ENCODE measurements at regions not wholly inside any gene's neighbourhood (a gene's known extent, or its start where the extent isn't known, plus 50 kb on each side); places are given as distances from the start of the nearest gene placed in this dataset.

DNA sequence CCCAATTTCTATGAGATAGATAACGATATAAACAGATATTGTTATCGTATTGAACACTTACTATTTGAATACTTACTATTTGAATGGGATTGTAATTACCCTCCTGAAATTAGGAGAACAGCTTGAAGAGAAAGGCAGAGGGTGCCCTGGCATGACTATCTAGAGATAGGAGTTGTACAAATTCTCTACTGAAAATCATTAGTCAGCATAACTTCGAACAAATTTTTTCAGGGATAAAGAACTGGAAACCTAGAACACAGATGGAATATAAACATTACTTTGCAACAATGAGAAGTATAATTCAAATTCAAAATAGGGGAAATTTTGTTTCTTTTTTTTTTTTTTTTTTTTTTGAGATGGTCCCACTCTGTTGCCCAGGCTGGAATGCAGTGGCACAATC is 1096.8 kb downstream of the C4orf33 start:
- Histone ChIP-seq H3K4me3 (no peak overlapping the region), H3K4me1 (no peaks in the 10 kb centered on the region), H3K27me3 (no peaks in the 10 kb centered on the region), H3K9me3 (no peaks in the 10 kb centered on the region), H3K27ac (replicated peaks in 1 of 4) (no peak overlapping the region), H3K36me3 (no peaks in the 10 kb centered on the region)
- intact Hi-C loops (cut with DNase I) = no loop called here
- WGBS = 85% methylated on average over 3 of the region's 3 CpGs
- TF ChIP-seq EP300 (IDR thresholded peaks at IDR 0.05) (no peak), POLR2AphosphoS5 (IDR thresholded peaks at IDR 0.05) (no peak), POLR2A (IDR thresholded peaks at IDR 0.05; ENCODE audit: low read depth) (no peak)
- TF ChIP-seq, protein P1, sequence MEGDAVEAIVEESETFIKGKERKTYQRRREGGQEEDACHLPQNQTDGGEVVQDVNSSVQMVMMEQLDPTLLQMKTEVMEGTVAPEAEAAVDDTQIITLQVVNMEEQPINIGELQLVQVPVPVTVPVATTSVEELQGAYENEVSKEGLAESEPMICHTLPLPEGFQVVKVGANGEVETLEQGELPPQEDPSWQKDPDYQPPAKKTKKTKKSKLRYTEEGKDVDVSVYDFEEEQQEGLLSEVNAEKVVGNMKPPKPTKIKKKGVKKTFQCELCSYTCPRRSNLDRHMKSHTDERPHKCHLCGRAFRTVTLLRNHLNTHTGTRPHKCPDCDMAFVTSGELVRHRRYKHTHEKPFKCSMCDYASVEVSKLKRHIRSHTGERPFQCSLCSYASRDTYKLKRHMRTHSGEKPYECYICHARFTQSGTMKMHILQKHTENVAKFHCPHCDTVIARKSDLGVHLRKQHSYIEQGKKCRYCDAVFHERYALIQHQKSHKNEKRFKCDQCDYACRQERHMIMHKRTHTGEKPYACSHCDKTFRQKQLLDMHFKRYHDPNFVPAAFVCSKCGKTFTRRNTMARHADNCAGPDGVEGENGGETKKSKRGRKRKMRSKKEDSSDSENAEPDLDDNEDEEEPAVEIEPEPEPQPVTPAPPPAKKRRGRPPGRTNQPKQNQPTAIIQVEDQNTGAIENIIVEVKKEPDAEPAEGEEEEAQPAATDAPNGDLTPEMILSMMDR (IDR thresholded peaks at IDR 0.05) = no peak
- DNase-seq (ENCODE audit: extremely low spot score) = no peak

DNA sequence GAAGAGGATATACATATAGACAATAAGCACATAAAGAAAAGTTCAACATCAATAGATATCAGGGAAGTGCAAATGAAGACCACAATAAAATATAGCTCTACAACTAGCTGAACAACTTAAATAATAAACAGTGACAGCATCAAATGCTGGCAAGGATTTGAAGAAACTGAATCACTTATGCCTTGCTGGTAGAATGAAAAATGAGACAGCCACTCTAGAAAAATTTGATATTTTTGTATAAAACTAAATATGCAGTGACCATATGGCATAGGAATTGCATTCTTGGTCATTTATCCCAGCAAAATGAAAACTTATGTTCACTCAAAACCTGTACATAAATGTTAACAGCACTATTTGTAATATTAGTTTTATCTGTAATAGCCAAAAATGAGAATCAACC is 1102.0 kb downstream of the C4orf33 start:
- no peaks in the 10 kb centered on the region for H3K36me3 ChIP-seq
- no peak overlapping the region for H3K4me3 ChIP-seq
- no peaks in the 10 kb centered on the region for H3K27me3 ChIP-seq
- intact Hi-C loops (cut with DNase I) = no loop called here
- TF ChIP-seq, protein P1 (IDR thresholded peaks at IDR 0.05) = no peak
- TF ChIP-seq EP300 (IDR thresholded peaks at IDR 0.05) (no peak), POLR2AphosphoS5 (IDR thresholded peaks at IDR 0.05) (no peak), POLR2A (IDR thresholded peaks at IDR 0.05; ENCODE audit: low read depth) (no peak)
- no peak for DNase-seq (ENCODE audit: extremely low spot score)
- H3K9me3 ChIP-seq = peaks cover 0 to 17% (median 13%) of the 10 kb centered on the region in 4 donors
- H3K27ac ChIP-seq (replicated peaks in 1 of 4) = no peak overlapping the region
- H3K4me1 ChIP-seq = no peaks in the 10 kb centered on the region

DNA sequence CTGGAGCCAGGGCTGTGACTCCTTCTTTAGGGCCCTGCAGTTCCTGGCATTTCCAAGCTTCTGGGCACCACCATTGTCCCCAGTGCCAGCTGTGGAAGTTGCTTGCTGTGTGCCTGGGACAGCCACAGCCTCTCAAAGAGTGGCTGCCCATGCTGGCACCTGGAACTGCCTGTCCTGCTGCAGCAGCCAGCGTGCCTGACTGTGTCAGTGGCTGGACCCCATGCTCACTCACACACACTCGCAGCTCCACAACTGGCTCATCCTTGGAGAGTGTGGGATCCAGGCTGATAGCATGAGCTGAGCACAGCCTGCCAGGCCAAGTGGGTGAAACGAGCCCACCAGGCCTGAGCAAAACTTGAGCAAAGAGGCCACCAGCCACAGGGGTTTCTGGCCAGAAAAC is 1107.6 kb downstream of the C4orf33 start:
- peaks cover 0 to 24% (median 18%) of the 10 kb centered on the region in 4 donors for H3K9me3 ChIP-seq
- DNase-seq (ENCODE audit: extremely low spot score) = no peak
- H3K27me3 ChIP-seq = no peaks in the 10 kb centered on the region
- TF ChIP-seq POLR2AphosphoS5 (IDR thresholded peaks at IDR 0.05) = no peak
- no peak for TF ChIP-seq EP300 (IDR thresholded peaks at IDR 0.05)
- TF ChIP-seq, protein P1 (IDR thresholded peaks at IDR 0.05) = no peak
- no peak for TF ChIP-seq POLR2A (IDR thresholded peaks at IDR 0.05; ENCODE audit: low read depth)
- H3K4me1 ChIP-seq = no peaks in the 10 kb centered on the region
- 33% methylated on average over 1 of the region's 3 CpGs for WGBS
- no peak overlapping the region for H3K27ac ChIP-seq (replicated peaks in 1 of 4)
- no peak overlapping the region for H3K4me3 ChIP-seq
- no peaks in the 10 kb centered on the region for H3K36me3 ChIP-seq
- intact Hi-C loops (cut with DNase I) = no loop called here

DNA sequence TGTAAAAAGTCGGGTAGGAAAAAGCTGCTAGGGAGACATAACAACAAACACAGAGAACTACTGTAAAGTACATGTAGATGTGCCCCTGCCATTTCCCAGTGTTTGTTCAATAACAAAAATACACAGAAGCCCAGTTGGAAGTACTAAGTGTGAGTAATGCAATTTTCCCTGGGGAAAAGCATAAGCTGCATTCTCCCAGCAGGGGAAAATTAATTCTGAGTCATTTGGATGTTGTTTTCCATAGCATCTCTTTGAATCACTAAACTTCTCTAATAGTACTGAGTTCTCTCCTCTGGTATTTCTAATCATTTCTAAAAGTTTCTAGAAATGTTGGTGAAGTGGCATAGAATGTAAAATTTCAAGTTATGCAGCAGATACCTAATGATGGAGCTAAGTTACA is 1114.9 kb downstream of the C4orf33 start:
- WGBS = 27% methylated on average over 1 of the region's 1 CpG

DNA sequence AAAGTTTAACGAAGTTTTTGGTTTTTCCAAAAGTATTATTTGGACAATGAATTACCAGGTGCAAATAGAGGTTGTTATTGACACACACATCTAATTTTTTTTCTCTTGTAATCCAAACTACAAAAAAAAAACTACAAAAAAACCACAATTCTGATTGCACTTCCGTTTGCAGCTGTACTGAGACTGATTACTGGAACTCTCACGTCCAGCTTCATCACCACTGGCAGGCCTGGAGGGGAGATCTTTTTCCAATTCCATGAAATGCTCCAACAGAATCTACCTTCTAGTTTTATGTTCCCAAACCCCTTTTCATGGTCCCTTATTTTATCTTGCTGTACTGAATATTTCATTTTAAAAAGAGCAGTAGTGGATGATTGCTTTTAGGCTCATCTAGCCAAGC is 1118.3 kb downstream of the C4orf33 start:
- H3K27me3 ChIP-seq = no peaks in the 10 kb centered on the region
- no peak for TF ChIP-seq POLR2AphosphoS5 (IDR thresholded peaks at IDR 0.05)
- no peak for TF ChIP-seq POLR2A (IDR thresholded peaks at IDR 0.05; ENCODE audit: low read depth)
- TF ChIP-seq EP300 (IDR thresholded peaks at IDR 0.05) = no peak
- TF ChIP-seq, protein P1 (IDR thresholded peaks at IDR 0.05) = no peak
- intact Hi-C loops (cut with DNase I) = no loop called here
- no peak for DNase-seq (ENCODE audit: extremely low spot score)
- H3K4me3 ChIP-seq = no peak overlapping the region
- no peaks in the 10 kb centered on the region for H3K36me3 ChIP-seq
- no peaks in the 10 kb centered on the region for H3K9me3 ChIP-seq
- H3K27ac ChIP-seq (replicated peaks in 1 of 4) = no peak overlapping the region
- H3K4me1 ChIP-seq = no peaks in the 10 kb centered on the region
- WGBS = 54% methylated on average over 3 of the region's 3 CpGs

More for the DNA sequence above, 1114.9 kb downstream of the C4orf33 start:
- intact Hi-C loops (cut with DNase I) = no loop called here
- no peak for DNase-seq (ENCODE audit: extremely low spot score)
- no peak overlapping the region for H3K4me3 ChIP-seq
- H3K27ac ChIP-seq (replicated peaks in 1 of 4) = no peak overlapping the region
- no peaks in the 10 kb centered on the region for H3K9me3 ChIP-seq
- H3K36me3 ChIP-seq = no peaks in the 10 kb centered on the region
- no peaks in the 10 kb centered on the region for H3K4me1 ChIP-seq
- H3K27me3 ChIP-seq = no peaks in the 10 kb centered on the region
- TF ChIP-seq, protein P1 (IDR thresholded peaks at IDR 0.05) = no peak
- no peak for TF ChIP-seq POLR2AphosphoS5 (IDR thresholded peaks at IDR 0.05)
